Activated CD4-positive, alpha-beta T cell treated with anti-CD3 and anti-CD28 coated beads, Interleukin-2, amount 50 U/mL, for 24 hours (primary cell): ENCODE measurements at regions not wholly inside any gene's neighbourhood (a gene's known extent, or its start where the extent isn't known, plus 50 kb on each side); places are given as distances from the start of the nearest gene placed in this dataset.
"Not testable (repeated sequence)": the region's sequence is repeated elsewhere in the genome, so short reads cannot be mapped to it uniquely, and the experiment has no call there.

Experiments
- DNase-seq, 2 donors: peaks; one replicate each; pipeline ENCODE4 v3.0.0-alpha.2; 2020; ENCODE audit warnings: low read depth in 1 of 2, low spot score in 1 of 2

DNA sequence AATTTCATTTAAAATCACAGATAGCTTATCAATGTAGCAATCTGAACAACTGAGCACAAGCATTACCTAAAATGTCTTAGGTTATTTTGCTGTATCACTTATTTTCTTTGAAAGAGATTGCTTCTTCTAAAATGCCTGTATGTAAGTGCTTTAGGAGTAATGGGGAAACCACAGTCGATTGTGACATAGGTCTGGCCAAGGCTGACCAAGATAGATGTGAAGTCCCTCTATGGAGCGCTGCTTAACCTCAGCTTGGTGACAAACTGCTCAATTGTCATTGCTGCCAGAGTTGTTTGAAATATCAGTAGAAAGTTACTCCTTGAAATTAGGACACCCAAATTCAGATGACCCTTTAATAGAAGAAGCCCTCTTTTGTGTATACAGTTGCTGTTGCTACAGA lies 401.9 kb upstream of the NDST4 start:
- DNase-seq: no peak

DNA sequence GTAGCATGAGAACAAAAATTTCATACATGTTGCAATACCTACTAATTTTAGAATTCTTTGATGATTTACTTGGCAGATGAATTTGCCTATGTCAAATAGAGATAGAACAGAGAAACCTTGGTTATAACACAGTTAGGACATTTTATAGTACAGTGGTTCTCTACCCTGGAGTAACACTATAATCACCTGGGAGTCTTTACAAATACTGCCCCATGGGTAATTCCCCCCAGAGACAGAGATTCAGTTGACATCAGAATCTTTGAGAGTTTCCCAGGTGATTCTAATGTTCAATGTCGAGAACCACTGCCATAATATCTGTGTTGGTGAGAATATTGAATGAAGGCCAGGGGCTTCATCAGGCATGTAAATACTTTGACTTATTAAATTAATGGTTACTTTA lies 401.3 kb upstream of the NDST4 start:
- DNase-seq: no peak

DNA sequence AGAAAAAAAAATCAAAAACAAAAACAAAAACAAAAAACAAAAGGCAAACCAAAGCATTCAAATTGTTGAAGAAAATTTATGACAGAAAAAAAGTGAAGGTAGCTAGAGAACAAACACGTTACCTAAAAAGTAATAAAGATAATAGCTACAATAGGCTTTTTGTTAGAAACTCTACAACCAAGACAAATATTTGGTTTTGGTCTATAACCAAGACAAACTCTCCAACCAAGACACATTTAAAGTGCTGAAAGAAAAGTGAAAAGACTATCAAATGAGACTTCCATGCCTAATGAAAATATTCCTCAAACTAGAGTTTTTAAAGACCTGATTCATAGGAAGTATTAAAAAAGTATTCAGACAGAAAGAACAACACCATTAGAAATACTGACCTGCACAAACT lies 391.9 kb upstream of the NDST4 start:
- no peak for DNase-seq

DNA sequence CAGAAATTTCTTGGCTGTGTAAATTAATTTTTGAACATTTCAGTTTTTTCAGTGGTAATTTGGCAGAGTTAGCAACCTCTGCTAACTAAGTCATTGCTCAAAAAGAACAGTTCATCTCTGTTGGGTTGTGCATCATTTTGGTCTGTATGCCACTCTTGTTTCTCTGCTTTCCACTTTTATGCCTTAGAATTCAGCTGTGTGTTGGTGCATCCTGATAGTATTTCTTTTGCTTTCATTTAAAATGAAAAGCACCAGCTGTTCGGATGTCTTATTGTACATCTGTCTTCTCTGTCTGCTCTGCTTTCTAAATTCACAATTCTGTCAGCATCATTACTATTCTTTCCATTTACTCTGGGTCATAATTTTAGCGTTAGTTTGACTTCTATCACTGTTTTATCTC lies 388.2 kb upstream of the NDST4 start:
- no peak for DNase-seq

DNA sequence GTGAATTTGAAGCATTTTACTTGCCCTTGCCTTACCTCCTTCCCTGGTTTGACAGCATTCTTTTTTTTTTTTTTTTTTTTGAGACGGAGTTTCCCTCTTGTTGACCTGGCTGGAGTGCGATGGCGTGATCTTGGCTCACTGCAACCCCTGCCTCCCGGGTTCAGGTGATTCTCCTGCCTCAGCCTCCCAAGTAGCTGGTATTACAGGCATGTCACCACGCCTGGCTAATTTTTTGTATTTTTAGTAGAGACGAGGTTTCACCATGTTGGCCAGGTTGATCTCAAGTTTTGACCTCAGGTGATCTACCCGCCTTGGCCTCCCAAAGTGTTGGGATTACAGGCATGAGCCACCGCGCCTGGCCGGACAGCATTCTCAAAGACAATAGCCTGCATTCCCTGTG lies 380.4 kb upstream of the NDST4 start:
- not testable (repeated sequence) for DNase-seq

DNA sequence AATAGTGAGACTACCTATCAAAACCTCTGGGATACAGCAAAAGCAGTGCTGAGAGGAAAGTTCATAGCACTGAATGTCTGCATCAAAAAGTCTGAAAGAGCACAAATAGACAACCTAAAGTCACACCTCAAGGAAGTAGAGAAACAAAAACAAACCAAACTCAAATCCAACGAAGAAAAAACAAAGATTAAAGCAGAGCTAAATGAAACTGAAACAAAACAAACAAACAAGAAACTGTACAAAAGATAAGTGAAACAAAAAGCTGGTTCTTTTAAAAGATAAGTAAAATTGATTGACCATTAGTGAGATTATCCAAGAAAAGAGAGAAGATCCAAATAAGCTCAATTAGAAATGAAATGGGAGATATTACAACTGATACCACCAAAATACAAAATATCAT lies 378.3 kb upstream of the NDST4 start:
- DNase-seq: no peak

DNA sequence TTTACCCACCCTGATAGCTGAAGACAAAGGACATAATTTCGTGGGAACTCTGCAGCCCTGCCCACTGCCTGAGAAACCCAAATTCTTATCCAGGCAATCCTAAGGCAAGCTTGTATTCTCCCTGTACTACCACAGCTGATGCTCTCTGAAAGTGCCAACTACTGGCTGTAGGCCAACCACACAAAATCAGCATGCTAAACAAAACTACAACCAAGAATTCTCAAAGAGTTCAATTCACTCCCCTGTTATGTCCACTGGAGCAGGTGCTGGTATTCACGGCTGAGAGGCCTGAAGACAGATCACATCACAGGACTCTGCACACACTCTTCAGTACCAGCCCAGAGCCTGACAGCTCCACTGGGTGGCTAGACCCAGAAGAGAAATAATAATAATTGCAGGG lies 375.9 kb upstream of the NDST4 start:
- no peak for DNase-seq

DNA sequence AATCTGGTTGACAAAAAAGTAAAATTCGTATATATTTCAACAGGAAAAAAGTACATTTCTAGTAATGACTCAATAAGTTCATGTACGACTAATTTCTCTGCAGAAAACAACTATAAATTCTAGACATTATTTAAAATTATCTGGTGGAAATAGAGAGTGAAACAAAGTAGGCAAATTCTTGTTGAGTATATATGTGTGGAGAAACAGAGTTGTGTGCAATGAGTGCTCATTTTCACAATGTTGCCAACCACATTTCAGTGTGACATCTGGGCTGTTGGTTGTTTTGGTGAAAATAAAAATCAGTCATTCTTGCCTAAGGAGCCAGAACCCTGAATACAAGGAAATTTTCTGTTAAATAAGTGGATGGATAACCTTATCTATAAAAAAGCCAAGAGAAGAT lies 372.0 kb upstream of the NDST4 start:
- no peak for DNase-seq

DNA sequence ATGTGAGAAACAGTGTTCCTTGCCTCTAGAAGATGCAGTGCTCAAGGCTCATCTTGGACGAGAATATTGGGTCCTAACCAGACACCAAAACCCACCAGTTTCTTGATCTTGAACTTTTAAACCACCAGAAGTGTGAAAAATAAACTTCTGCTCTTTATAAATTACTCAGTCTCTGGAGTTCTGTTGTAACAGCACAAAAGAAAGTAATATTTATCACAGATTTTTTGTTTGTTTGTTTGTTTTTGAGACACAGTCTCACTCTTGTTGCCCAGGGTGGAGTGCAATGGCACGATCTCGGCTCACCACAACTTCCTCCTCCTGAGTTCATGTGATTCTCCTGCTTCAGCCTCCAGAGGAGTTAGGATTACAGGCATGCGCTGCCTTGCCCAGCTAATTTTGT lies 371.1 kb upstream of the NDST4 start:
- no peak for DNase-seq

DNA sequence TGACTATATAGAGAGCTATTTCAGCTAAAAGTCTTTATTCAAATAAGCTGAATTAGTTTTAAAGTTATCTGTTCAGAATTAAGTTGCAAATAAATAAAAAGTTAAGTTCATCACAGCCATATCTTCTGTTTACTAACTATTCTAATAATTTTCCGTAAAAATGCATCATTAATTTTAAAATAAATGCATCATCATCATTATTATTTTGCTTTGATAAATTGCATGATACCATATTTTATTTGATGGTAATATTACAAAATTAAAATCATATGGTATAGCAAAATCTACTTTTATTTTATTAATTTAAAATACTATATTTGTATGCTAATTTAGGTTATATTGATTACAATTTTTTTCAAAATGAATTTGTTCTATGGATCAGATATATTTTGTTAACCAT lies 357.3 kb upstream of the NDST4 start:
- no peak for DNase-seq

DNA sequence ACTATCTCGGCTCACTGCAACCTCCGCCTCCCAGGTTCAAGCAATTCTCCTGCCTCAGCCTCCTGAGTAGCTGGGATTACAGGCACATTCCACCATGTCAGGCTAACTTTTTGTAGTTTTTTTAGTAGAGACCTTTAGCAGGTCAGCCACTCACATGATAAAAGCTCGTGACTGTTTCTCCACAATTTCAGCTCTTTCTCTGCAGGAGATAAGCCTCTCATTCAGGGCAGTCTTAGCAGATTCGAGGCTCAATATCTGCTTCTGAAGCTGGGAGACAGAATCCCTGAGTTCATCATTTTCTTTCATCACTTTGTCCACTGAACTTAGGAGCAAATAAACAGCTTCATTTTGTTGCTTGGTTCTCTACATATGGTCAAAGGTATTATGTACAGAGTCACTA lies 345.9 kb upstream of the NDST4 start:
- DNase-seq: not testable (repeated sequence)

DNA sequence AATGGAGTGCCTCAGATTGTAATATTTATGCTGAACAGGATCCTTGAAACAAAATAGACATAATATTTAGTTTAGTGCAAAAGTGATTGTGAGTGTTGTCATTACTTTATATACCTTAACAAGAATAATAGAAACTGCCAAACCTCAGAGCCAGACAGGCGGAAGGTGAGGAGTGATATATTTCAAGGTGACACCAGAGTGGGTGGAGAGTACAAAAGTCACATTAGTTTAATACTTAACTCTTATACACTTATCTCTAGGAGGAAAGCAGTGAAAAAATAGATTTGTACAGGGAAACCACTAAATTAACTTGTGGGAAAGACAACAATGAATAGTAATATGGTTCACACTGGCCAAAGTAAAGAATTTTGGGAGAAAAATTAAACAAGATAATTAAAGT lies 342.8 kb upstream of the NDST4 start:
- DNase-seq: no peak

DNA sequence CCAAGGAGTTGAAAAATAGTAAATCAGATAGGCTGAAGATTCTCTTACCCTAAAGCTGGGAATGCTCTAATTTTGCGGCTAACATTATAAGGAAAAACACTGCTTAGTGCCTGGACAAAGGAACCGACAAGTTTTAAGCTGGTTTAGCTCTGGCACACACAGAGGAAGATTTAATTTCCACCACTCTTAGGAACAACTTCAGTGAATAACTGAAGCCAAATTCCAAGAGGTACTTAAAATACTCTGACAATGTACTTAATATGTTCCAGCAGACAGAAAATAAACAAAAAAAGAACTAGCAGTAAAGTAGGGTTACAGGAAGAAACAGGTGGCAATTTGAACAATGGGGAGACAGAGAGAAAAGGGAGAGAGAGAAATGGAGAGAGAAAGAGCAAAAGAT lies 340.8 kb upstream of the NDST4 start:
- DNase-seq: no peak

DNA sequence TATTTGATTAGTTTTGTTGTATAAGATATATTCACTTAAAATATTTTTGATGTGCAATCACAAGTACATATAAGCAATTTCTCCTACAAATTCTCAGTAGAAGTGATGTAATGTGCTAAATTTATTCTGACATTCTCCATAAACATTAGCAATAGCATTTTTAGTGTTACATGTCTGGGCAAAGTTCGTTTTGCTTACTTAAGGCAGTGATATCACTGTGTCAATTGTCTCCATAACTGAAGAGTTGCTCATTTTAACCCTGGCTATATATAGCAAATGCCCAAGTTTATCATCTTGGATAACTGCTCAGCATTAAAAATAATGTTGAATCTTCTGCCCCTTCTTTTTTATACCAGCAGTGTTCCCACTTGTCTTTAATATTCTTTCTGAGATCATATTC lies 340.0 kb upstream of the NDST4 start:
- DNase-seq: no peak

DNA sequence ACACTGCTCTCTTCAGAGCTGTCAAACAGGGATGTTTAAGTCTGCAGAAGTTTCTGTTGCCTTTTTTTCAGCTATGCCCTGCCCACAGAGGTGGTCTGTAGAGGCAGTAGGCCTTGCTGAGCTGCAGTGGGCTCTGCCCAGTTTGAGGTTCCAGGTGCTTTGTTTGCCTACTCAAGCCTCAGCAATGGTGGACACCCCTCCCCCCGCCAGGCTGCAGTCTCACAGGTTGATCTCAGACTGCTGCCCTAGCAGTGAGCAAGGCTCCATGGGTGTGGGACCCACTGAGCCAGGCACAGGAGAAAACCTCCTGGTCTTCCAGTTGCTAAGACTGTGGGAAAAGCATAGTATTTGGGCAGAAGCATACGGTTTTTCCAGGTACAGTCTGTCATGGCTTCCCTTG lies 338.8 kb upstream of the NDST4 start:
- not testable (repeated sequence) for DNase-seq

DNA sequence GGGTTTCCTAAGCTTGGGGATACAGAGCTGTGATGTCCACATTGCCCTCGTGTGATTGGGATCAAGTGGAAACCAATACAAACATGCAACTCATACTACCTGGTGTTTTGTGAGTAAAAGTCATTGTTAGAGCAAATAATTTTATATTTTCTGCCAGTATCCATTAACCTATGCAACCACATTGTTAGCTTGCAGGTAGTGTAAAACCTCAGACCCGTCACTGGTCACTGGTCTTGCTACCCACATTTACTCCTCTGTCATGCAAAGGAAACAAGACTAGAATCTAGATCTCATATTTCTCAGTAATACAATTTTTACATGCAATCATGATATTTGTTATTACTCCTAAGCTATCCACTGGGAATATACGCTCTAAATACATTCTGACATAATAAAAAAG lies 324.3 kb upstream of the NDST4 start:
- DNase-seq: no peak

DNA sequence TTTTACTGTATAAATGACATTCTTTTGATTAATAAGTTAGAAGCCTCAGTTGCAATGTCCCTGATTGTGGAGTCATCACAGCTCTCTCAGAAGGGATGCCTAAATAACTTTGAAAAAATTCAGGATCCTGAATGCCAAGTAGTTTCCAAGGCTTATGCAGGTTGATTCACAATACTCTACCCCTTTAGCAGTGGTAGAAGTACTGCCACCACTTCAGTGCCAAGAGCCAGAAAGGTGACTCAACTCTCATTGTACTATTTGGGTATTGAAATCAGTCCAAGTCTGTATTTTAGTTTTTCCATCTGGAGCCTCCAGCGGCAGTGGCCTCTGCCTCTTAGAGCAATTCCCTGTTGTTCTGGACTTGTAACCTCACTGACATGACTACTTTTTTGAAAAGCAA lies 320.1 kb upstream of the NDST4 start:
- no peak for DNase-seq

DNA sequence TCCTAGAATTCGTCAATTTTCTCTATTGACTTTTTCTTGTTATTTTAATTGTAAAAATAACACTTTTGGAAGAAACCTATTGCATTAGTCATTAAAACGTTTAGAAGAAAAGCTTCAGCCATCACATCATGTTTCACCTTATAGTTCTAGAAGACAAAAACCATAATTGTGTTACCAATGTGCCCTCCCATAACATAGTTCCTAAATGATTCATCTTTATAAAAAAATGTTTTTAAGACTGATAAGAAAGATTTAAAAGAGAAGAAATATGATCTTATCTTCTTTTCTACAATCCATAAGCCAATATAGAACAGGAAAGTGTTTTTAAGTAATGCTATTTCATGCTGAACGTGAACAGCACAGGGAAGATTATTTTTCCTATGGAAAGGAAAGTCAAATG lies 316.6 kb upstream of the NDST4 start:
- no peak for DNase-seq

DNA sequence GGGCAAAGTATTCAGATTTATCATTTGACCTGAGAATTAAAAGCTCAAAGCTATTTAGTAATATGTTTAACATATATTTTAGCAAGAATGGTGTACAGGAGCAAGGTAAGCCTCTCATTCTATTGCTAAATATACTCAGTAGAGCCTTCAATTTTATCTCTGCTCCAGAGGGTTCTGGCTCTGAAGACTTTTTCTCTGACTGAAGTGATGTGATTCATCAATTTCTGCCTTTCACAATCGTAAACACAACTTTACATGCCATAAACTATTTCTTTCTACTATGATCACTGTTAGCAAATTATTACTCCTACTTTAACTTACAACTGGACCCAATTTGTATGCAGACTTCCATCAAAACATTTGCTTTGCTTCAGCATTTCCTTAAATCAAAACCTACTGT lies 315.0 kb upstream of the NDST4 start:
- DNase-seq: no peak

DNA sequence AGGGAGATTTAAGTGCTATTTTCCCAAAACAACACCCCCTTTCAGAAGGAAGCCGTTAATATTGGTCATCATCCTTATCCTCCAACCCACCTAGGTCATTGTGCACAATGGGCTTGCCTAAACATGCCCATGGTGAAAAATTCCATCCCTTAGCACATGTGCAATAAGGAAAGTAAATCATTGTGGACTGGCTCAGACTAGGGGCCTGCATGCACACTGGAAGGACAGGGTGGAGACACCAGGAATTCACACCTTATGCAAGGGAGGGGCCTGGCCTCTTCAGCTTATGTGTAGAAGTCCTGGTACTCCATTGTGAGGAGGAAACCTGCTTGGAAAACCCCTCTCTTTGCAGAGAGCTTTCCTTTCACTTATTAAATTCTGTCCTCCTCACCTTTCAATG lies 311.4 kb upstream of the NDST4 start:
- no peak for DNase-seq

DNA sequence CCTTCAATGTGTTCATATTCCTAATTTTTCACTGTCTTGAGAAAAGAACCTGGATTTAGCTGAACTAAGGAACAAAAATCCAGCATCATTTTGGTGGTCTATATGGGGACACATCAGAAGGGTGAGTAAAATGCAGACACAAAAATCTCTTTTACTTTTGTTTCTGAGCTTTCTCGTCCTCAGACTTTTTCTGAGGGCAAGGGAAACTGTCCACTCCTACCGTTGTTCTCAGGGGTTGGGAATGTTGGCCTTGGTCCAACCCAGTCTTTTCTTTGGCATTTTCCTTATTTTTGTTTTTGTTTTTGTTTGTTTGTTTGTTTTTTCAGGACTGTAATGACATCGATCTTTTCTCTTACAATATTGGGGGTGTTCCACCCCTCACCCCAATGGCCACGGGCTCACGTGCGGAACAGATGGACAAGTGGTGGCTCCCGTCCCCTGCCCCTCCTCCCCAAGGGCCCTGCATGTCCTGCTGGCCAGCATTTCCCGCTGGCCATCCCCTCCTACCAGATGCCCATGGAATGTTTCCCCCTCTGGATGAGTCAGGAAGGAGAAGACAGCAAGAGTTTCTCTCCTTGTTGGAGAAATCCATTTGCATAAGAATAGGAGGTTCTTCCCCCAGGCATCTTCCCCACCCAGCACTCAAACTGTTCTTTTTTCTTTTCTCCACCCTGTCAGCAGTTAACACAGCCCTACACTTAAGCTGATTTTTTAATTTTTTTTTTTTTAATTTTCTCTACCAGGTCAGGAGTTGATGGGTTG lies 305.4 kb upstream of the NDST4 start:
- no peak for DNase-seq

DNA sequence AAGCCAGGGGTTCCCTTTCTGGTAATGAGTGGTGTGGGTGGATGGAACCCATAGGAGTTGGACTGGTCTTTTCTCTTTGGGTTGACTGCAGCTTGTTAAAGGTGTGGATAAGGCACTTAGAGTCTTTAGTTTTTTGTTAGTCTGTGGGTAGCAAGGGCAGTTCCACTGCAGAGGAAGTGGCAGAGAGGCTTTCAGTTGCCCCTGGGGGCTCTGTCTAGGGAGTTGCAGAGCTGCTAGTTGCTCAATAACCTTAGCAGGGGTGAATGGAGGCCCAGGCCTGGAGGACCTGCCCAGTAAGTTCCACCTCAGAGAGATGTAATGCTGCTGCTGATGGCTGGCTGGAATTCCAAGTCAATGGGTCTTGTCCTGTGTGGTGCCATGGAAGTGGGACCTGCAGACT lies 282.6 kb upstream of the NDST4 start:
- DNase-seq: no peak

DNA sequence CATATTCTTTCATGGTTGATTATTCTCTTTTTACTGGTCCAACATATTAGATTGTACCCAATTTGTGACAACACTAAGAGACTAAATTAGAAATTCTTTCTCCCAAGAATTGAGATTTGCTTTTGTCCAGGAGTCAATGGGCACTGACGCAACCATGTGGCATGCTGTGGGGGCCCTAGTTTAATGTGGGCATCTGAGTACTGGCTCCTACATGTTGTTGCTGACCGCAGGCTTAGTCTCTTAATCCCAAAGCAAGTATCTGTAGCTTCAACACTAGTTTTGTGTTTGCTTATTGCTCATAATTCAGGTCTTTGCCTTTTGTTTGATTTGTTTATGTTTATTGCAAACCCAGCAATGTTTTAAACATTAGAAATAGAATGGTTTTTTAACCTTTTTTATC lies 263.4 kb upstream of the NDST4 start:
- no peak for DNase-seq

DNA sequence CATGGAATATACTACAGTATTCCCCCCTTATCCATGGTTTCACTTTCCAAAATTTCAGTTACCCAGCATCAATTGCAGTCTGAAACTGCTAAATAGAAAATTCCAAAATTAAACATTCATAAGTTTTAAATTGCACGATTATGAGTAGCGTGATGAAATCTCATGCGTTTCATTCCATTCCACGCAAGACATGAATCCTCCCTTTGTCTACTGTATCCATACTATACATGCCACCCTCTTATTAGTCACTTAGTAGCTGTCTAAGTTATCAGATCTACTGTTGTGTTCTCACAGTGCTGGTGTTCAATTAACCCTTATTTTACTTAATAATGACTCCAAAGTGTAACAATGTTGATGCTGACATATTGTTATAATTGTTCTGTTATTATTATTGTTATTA lies 261.2 kb upstream of the NDST4 start:
- DNase-seq: no peak
